ENCODE measurements at regions not wholly inside any gene's neighbourhood (a gene's known extent, or its start where the extent isn't known, plus 50 kb on each side); places are given as distances from the start of the nearest gene placed in this dataset.
"Not testable (repeated sequence)": the region's sequence is repeated elsewhere in the genome, so short reads cannot be mapped to it uniquely, and the experiment has no call there.

- H3K36me3 ChIP-seq (ENCODE audit: insufficient read depth, low read length); H3K4me1 ChIP-seq (ENCODE audit: insufficient read depth, low read length); H3K9me3 ChIP-seq (ENCODE audit: low read length); H2AFZ ChIP-seq (ENCODE audit: low read depth, low read length); H3K4me3 ChIP-seq (ENCODE audit: low read length); H3K27me3 ChIP-seq (ENCODE audit: insufficient read depth, low read length): not testable (repeated sequence)
Observed at GRCh38 chr10:47600604-47601003, 77.2 kb upstream of the AGAP9 start.

- not testable (repeated sequence) for H3K36me3 ChIP-seq (ENCODE audit: insufficient read depth, low read length); H3K9me3 ChIP-seq (ENCODE audit: low read length); H3K27me3 ChIP-seq (ENCODE audit: insufficient read depth, low read length); H3K4me3 ChIP-seq (ENCODE audit: low read length); H3K4me1 ChIP-seq (ENCODE audit: insufficient read depth, low read length); H2AFZ ChIP-seq (ENCODE audit: low read depth, low read length)
Observed at GRCh38 chr10:47600127-47600526, 76.7 kb upstream of the AGAP9 start.

- H3K9me3 ChIP-seq (ENCODE audit: low read length); H3K4me3 ChIP-seq (ENCODE audit: low read length); H3K4me1 ChIP-seq (ENCODE audit: insufficient read depth, low read length); H2AFZ ChIP-seq (ENCODE audit: low read depth, low read length); H3K36me3 ChIP-seq (ENCODE audit: insufficient read depth, low read length); H3K27me3 ChIP-seq (ENCODE audit: insufficient read depth, low read length): not testable (repeated sequence)
Observed at GRCh38 chr10:47599657-47600056, 76.2 kb upstream of the AGAP9 start.

- H2AFZ ChIP-seq (ENCODE audit: low read depth, low read length): not testable (repeated sequence)
Observed at GRCh38 chr10:47593805-47594204, 70.4 kb upstream of the AGAP9 start.

GRCh38 chr10:47593129-47593528, 69.7 kb upstream of the AGAP9 start:
- H3K36me3 ChIP-seq (ENCODE audit: insufficient read depth, low read length); H3K4me3 ChIP-seq (ENCODE audit: low read length); H3K27me3 ChIP-seq (ENCODE audit: insufficient read depth, low read length); H3K4me1 ChIP-seq (ENCODE audit: insufficient read depth, low read length); H3K9me3 ChIP-seq (ENCODE audit: low read length); H2AFZ ChIP-seq (ENCODE audit: low read depth, low read length): not testable (repeated sequence)

More at GRCh38 chr10:47593805-47594204, 70.4 kb upstream of the AGAP9 start:
- H3K4me1 ChIP-seq (ENCODE audit: insufficient read depth, low read length); H3K36me3 ChIP-seq (ENCODE audit: insufficient read depth, low read length); H3K4me3 ChIP-seq (ENCODE audit: low read length); H3K27me3 ChIP-seq (ENCODE audit: insufficient read depth, low read length); H3K9me3 ChIP-seq (ENCODE audit: low read length): not testable (repeated sequence)

- not testable (repeated sequence) for H3K4me1 ChIP-seq (ENCODE audit: insufficient read depth, low read length); H3K27me3 ChIP-seq (ENCODE audit: insufficient read depth, low read length); H3K4me3 ChIP-seq (ENCODE audit: low read length); H3K9me3 ChIP-seq (ENCODE audit: low read length); H3K36me3 ChIP-seq (ENCODE audit: insufficient read depth, low read length); H2AFZ ChIP-seq (ENCODE audit: low read depth, low read length)
Observed at GRCh38 chr10:47590956-47591355, 67.5 kb upstream of the AGAP9 start.

GRCh38 chr10:47590534-47590933, 67.1 kb upstream of the AGAP9 start:
- not testable (repeated sequence) for H3K4me1 ChIP-seq (ENCODE audit: insufficient read depth, low read length); H3K9me3 ChIP-seq (ENCODE audit: low read length); H3K36me3 ChIP-seq (ENCODE audit: insufficient read depth, low read length); H2AFZ ChIP-seq (ENCODE audit: low read depth, low read length); H3K4me3 ChIP-seq (ENCODE audit: low read length); H3K27me3 ChIP-seq (ENCODE audit: insufficient read depth, low read length)

GRCh38 chr10:47582051-47582450, 58.6 kb upstream of the AGAP9 start:
- H3K9me3 ChIP-seq (ENCODE audit: low read length); H3K27me3 ChIP-seq (ENCODE audit: insufficient read depth, low read length); H3K4me3 ChIP-seq (ENCODE audit: low read length); H2AFZ ChIP-seq (ENCODE audit: low read depth, low read length); H3K4me1 ChIP-seq (ENCODE audit: insufficient read depth, low read length); H3K36me3 ChIP-seq (ENCODE audit: insufficient read depth, low read length): not testable (repeated sequence)

- H3K4me3 ChIP-seq (ENCODE audit: low read length); H2AFZ ChIP-seq (ENCODE audit: low read depth, low read length); H3K27me3 ChIP-seq (ENCODE audit: insufficient read depth, low read length); H3K36me3 ChIP-seq (ENCODE audit: insufficient read depth, low read length); H3K9me3 ChIP-seq (ENCODE audit: low read length); H3K4me1 ChIP-seq (ENCODE audit: insufficient read depth, low read length): not testable (repeated sequence)
Observed at GRCh38 chr10:47580063-47580462, 56.6 kb upstream of the AGAP9 start.

GRCh38 chr10:47578547-47578946, 55.1 kb upstream of the AGAP9 start:
- H3K27me3 ChIP-seq (ENCODE audit: insufficient read depth, low read length); H3K4me1 ChIP-seq (ENCODE audit: insufficient read depth, low read length); H3K36me3 ChIP-seq (ENCODE audit: insufficient read depth, low read length); H3K4me3 ChIP-seq (ENCODE audit: low read length); H2AFZ ChIP-seq (ENCODE audit: low read depth, low read length); H3K9me3 ChIP-seq (ENCODE audit: low read length): not testable (repeated sequence)

Measured in neuron (in vitro differentiated cells).